Uterus (tissue), 2 donors: ENCODE measurements at regions not wholly inside any gene's neighbourhood (a gene's known extent, or its start where the extent isn't known, plus 50 kb on each side); places are given as distances from the start of the nearest gene placed in this dataset.

Source experiments
- CTCF ChIP-seq, 4 experiments: fragments of 200-600 bp in 2 of 4; fragments of 450-650 bp in 2 of 4; sonication (generic) in 2 of 4; IDR thresholded peaks; one replicate each; pipeline ENCODE4 v1.5.1; 2016 to 2019; ENCODE audit warnings: antibody characterized with exemption in 4 of 4, mild to moderate bottlenecking in 2 of 4, moderate library complexity in 1 of 4
- POLR2A ChIP-seq, 2 donors: fragments of 450-650 bp; IDR thresholded peaks; one replicate each; pipeline ENCODE4 v1.6.1; 2016; ENCODE audit warnings: antibody characterized with exemption in 2 of 2, mild to moderate bottlenecking in 1 of 2, moderate library complexity in 1 of 2

DNA sequence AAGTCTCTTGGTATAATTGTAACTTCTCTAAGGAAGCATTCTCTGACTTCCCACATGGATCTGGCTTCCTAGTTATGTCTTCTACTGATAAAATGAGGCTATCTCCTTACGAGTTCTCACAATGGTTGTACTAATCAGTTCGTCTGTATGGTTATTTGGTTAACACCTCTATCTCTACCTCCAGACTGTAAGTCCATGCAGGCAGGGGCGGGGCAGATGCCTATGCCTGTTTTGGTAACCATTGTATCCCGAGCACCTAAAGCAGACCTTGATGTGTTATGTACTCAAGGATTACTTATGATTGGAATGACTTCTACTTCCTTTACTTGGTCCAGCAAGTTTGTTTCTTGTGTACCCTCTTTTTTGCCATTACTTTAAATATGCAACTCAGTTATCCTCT is 125.0 kb upstream of the PITX1 start:
- TF ChIP-seq CTCF (IDR thresholded peaks at IDR 0.05) (no peak), POLR2A (IDR thresholded peaks at IDR 0.05) (no peak)
